LNCAP (cell line): ENCODE measurements at regions not wholly inside any gene's neighbourhood (a gene's known extent, or its start where the extent isn't known, plus 50 kb on each side); places are given as distances from the start of the nearest gene placed in this dataset.

Experiments
- CTCF ChIP-seq: fragments of 450-650 bp; IDR thresholded peaks from 2 replicates; pipeline ENCODE4 v1.5.1; 2017; ENCODE audit warnings: mild to moderate bottlenecking

GRCh38 chr21:20311234-20311787 lies 686.9 kb upstream of the NCAM2 start:
- no peak for TF ChIP-seq CTCF

GRCh38 chr21:20313013-20313412 lies 685.2 kb upstream of the NCAM2 start:
- TF ChIP-seq CTCF, result no peak

- no peak for TF ChIP-seq CTCF
These were observed 683.2 kb upstream of the NCAM2 start for GRCh38 chr21:20315042-20315441.

- TF ChIP-seq CTCF, result no peak
These were observed 668.6 kb upstream of the NCAM2 start for GRCh38 chr21:20329636-20330035.

- no peak for TF ChIP-seq CTCF
These were observed 667.6 kb upstream of the NCAM2 start for GRCh38 chr21:20330652-20331051.

GRCh38 chr21:20334585-20334984 lies 663.6 kb upstream of the NCAM2 start:
- TF ChIP-seq CTCF, result no peak

GRCh38 chr21:20341431-20341830 lies 656.8 kb upstream of the NCAM2 start:
- TF ChIP-seq CTCF, result no peak

- no peak for TF ChIP-seq CTCF
These were observed 655.0 kb upstream of the NCAM2 start for GRCh38 chr21:20343186-20343585.
